GM13977 (cell line): ENCODE measurements at regions not wholly inside any gene's neighbourhood (a gene's known extent, or its start where the extent isn't known, plus 50 kb on each side); places are given as distances from the start of the nearest gene placed in this dataset.
A peak's percentile ranks its signal among the peaks of the same experiment; 100 is the strongest.
"Not testable (repeated sequence)": the region's sequence is repeated elsewhere in the genome, so short reads cannot be mapped to it uniquely, and the experiment has no call there.

Experiments
- DNase-seq: peaks from one replicate; pipeline ENCODE4 v3.0.0; 2012; ENCODE audit warnings: low spot score
- in situ Hi-C: fragments of 300-500 bp; cut with MboI; formaldehyde crosslinking; loops from one replicate; pipeline ENCODE4 v1.12.0; 2022; ENCODE audit warnings: low sequenced_read_pairs, low pct_unique_long_range_greater_than_20kb, mixed read lengths, inconsistent platforms; ENCODE audit not compliant: unreplicated experiment
- TF ChIP-seq, protein P1 (sequence below): IDR thresholded peaks from 2 replicates; pipeline ENCODE4 v1.5.1; 2012; ENCODE audit warnings: mild to moderate bottlenecking, control low read depth; ENCODE audit not compliant: insufficient read depth; ENCODE audit errors: extremely low read depth, missing control alignments

DNA sequence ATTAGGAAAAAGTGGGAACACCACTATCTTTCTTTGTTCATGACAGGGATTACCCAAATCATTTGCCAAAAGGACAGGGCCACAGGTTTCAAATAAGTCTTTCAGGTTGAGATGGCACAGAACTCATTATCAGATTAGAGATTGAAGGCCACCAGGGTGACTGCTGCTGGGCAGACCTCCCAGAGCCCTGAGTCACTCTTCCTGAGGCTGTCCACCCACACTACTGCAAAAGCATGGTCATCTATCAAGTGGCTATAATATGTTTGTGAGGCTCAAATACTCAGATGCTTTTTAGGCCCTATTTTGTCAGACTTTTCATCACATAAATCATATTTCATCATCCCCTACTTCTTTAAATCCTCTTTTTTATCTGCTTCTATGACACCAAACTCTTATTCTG lies 155.3 kb upstream of the CCDC196 start:
- in situ Hi-C loops: no loop called here
- no peak for DNase-seq

DNA sequence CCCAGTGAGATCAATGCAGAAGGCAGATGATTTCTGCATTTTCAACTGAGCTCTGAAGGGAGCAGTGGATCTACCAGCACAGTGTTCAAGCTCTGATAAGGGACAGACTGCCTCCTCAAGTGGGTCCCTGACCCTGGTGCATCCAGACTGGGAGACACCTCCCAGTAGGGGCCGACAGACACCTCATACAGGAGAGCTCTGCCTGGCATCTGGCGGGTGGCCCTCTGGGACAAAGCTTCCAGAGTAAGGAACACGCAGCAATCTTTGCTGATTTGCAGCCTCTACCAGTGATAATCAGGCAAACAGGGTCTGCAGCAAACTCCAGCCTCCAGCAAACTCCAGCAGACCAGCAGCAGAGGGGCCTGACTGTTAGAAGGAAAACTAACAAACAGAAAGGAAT lies 152.9 kb upstream of the CCDC196 start:
- in situ Hi-C loops, DNase-seq: not testable (repeated sequence)

More for the DNA sequence above, 155.3 kb upstream of the CCDC196 start:
- TF ChIP-seq, protein P1, sequence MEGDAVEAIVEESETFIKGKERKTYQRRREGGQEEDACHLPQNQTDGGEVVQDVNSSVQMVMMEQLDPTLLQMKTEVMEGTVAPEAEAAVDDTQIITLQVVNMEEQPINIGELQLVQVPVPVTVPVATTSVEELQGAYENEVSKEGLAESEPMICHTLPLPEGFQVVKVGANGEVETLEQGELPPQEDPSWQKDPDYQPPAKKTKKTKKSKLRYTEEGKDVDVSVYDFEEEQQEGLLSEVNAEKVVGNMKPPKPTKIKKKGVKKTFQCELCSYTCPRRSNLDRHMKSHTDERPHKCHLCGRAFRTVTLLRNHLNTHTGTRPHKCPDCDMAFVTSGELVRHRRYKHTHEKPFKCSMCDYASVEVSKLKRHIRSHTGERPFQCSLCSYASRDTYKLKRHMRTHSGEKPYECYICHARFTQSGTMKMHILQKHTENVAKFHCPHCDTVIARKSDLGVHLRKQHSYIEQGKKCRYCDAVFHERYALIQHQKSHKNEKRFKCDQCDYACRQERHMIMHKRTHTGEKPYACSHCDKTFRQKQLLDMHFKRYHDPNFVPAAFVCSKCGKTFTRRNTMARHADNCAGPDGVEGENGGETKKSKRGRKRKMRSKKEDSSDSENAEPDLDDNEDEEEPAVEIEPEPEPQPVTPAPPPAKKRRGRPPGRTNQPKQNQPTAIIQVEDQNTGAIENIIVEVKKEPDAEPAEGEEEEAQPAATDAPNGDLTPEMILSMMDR: no peak

- TF ChIP-seq, protein P1: no peak
- in situ Hi-C loops: no loop called here
- no peak for DNase-seq
These were observed 144.9 kb upstream of the CCDC196 start for GRCh38 chr14:66341239-66341638.

GRCh38 chr14:66345986-66346385 lies 140.2 kb upstream of the CCDC196 start:
- no peak for DNase-seq
- TF ChIP-seq, protein P1: no peak
- in situ Hi-C loops: no loop called here

- TF ChIP-seq, protein P1: no peak
- in situ Hi-C loops: no loop called here
These were observed 134.9 kb upstream of the CCDC196 start for GRCh38 chr14:66351310-66351709.

DNA sequence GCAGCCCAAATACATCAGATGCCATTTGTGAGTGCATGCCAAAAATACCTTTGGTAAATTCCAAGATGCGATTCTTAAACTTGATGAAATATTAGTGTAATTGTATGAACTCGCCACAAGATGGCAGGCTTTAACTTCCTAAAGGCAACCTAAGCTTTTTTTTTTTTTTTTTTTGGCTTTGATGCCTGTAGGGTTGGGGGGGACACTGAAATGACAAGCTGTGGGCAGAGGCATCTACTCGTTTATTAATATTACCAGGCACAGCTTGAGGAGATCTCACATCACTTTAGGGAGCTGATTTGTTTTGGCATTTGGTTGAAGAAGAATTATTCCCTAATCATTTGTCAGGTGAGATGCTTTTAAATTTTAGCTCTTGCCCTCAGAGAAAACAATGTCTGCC lies 126.7 kb upstream of the CCDC196 start:
- TF ChIP-seq, protein P1: peak; percentile 47
- peak; percentile 46 for DNase-seq
- in situ Hi-C loops: no loop called here

More at GRCh38 chr14:66351310-66351709, 134.9 kb upstream of the CCDC196 start:
- no peak for DNase-seq

GRCh38 chr14:66360366-66360926 lies 125.7 kb upstream of the CCDC196 start:
- TF ChIP-seq, protein P1: no peak
- DNase-seq: no peak
- in situ Hi-C loops: no loop called here
